ENCODE measurements at regions not wholly inside any gene's neighbourhood (a gene's known extent, or its start where the extent isn't known, plus 50 kb on each side); places are given as distances from the start of the nearest gene placed in this dataset.
"Not testable (repeated sequence)": the region's sequence is repeated elsewhere in the genome, so short reads cannot be mapped to it uniquely, and the experiment has no call there.

DNA sequence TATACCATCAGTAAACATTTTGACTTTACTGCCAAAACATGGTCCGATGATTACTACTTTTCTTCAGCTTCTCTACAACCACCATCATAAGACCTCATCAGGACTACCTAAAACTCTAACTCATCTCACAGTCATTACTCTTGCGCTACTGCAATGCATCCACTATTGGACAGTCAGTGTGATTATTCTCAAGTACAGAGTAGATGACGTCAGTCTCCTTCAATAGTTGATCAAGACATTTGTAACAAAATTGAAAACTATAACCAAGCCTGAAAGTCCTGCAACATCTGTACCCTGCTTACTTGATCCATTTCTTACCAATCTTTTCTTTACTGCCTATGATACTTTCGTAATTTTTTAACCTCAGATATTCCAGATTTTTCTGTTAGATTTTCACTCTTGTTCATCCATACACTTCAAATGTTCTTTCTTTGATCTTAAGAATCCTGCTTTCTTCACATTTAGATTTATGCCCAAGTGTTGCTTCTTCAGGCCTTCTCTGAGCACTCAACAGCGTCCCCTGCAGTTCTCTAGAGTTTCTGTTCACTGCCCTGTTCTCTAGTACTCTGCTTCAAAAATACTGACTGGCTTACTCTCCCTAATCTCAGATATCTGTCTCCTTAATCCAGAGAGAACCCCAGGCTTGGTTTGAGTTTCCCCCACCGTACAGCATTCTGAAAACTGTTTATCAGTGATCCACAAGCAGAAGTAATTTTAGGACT is 1517.6 kb downstream of the STIM2 start:
- no peak for DNase-seq (ENCODE audit: low read depth in 2 of 2)

DNA sequence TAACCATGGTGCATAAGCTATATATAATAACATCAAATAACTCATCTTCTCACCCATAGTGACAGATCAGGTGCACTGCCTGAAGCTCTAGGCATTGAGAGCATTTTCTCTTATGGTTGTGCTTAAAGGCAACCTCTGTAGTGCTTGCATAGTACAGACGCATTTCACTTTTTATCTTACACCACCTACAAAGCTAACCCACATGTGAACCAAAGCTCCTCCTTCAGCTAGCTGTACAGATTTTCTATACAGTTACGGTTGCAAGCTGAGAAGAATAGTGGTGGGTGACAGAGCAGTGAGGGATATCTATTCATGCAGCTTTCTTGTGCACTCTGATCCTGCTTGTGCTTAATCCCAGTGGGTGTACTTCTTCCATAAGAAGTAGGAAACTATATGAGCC is 1525.2 kb downstream of the STIM2 start:
- no peak for DNase-seq (ENCODE audit: low read depth in 2 of 2)

DNA sequence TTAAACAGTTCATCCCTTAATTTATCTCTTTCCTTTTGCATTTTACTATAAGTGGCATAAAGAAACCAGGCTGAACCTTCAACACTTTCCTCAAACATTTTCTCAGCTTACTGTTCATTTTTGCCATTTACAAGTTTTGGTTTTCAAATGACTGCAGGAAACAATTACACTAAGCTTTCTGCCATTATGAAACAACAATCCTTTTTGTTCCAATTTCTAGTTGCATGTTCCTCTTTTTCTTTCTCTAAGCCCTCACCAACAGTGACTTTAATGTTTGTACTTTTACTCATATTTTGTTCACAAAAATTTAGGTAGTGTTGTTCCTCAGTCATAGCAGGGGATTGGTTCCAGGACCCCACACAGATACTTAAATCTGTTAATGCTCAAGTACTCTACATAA is 1526.1 kb downstream of the STIM2 start:
- no peak for DNase-seq (ENCODE audit: low read depth in 2 of 2)

DNA sequence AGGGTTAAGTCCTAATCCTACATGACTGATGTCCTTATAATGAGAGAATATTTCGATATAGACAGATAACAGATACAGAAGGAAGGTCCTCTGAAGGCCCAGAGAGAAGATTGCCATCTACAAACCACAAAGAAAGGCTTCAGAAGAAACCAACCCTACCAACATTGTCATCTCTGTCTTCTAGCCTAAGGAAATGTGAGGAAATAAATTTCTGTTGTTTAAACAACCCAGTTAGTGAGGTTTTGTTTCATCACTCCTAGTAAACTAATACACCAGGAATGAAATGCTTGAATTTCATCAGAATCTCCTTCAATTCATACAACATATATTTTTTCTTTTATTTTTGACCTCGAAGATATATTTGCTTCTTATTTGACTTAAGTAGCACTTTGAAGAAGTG is 1527.8 kb downstream of the STIM2 start:
- DNase-seq (ENCODE audit: low read depth in 2 of 2), result no peak

DNA sequence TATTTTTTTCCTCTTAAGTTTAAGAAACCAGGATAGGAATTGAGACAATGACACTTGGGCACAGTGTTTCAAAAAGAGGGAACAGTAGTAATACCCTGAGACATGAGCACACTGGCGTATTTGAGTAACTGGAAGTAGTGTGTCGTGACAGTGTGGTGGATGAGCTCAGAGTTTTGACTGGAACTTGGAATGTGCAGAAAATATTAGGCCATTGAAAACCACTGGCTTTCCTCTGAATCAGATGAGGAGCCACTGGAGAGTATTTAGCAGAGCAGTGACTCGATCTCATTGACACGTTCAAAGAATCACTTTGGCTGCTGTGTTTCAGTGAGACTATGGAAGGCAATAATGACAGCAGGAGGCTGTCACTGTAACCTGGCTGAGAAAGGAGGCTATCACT is 1531.2 kb downstream of the STIM2 start:
- no peak for DNase-seq (ENCODE audit: low read depth in 2 of 2)

DNA sequence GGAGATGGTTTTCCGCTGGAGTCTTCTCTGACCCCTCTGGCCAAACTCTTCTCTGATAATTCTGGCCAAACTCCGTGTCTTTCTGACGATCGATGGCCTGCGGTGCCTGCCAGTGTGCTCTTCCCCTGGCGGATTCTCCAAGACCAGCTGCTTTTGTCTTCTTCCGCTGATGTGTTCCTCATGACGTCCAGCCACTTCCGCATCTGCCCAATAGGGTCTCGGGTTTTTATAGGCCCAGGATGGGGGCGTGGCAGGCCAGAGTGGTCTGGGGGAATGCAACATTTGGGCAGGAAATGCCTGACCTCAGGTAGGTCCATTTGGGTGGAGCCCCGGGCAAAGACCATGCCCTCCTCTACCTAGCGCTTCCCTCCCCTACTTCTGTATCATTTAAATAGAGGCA is 1542.1 kb downstream of the STIM2 start:
- DNase-seq (ENCODE audit: low read depth in 2 of 2), result no peak

DNA sequence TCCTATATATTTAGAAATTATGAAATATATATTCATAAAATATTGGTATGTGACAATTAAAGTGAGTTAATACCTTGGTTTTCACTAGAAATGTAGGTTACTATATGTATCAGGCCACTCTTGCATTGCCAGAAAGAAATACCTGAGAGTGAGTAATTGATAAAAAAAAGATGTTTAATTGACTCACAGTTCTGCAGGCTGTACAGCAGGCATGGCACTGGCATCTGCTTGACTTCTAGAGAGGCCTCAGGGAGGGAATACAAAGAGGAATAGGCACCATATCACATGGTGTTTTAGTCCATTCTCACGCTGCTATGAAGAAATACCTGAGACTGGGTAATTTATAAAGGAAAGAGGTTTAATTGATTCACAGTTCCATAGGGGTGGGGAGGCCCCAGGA is 1560.6 kb downstream of the STIM2 start:
- no peak for DNase-seq (ENCODE audit: low read depth in 2 of 2)

DNA sequence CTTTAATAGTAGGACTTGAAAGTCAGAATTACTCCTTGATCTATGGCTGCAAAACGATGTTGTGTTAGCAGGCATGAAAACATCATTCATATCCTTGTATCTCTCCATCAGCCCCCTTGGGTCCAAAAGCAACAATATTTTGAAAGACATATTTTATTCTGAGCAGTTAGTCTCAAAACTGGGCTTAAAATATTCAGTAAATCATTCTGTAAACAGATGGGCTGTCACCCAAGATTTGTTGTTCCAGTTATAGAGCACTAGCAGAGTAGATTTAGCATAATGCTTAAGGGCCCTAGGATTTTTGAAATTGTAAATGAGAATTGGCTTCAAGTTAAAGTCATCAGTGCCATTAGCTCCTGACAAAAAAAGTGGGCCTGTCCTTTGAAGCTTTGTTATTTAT is 1565.6 kb downstream of the STIM2 start:
- DNase-seq (ENCODE audit: low read depth in 2 of 2), result no peak

DNA sequence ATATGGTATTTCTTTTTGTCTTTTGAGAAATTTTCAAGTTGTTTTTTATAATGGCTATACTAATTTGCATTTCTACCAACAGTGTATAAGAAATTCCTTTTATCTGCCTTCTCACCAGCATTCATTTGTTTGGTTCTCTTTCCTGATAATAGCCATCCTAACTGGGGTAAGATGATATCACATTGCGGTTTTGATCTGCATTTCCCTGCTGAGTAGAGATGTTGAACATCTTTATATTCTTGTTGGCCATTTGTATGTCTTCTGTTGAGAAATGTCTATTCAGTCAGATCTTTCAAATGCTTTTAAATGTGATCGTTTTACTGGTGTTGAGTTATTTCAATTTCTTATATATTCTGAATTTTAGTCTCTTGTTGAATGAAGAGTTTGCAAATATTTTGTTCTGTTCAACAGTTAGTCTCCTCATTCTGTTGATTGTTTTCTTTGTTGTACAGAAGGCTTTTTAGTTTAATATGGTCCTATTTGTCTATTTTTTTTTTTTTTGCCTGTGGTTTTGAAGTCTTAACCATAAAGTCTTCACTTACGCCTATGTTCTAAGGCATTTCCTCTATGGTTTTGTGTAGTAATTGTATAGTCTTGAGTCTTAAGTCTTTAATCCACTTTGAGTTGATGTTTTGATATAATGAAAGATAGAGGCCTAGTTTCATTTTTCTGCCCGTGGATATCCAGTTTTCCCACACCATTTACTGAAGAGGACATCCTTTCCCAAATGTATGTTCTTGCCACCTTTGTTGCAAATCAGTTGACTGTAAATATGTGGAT is 1566.9 kb downstream of the STIM2 start:
- DNase-seq (ENCODE audit: low read depth in 2 of 2), result no peak

DNA sequence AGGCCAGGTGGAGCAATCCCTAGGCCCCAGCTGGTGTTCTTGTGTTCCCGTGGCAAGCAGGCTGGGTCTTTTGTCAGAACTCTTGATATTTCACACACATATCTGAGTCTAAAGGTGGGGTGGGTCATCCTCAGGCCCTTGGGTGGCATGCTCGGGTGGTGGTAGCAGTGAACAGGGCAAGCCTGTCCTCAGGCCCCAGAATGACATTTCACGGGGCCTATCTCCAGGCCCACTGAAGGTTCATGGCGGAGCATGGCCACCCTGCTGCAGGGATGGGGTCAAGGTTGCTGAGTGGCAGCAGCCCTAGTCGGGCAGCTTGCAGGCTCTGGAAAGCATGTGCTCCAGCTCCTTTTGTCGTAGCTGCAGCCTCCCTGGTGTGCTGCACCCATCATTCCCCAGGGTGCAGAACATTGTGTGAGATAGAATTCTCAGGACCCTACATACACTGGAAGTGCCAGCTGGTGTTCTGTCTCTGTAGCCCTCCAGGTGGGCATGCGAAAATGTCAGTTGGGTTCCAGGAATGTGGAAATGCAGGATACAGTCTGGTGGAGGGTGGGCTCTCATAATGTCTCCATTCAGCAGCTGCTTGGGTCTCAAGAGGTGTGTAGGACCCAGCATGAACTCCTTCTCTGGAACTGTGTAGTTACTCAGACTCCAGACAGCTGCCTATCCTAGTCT is 1571.8 kb downstream of the STIM2 start:
- DNase-seq (ENCODE audit: low read depth in 2 of 2), result no peak

DNA sequence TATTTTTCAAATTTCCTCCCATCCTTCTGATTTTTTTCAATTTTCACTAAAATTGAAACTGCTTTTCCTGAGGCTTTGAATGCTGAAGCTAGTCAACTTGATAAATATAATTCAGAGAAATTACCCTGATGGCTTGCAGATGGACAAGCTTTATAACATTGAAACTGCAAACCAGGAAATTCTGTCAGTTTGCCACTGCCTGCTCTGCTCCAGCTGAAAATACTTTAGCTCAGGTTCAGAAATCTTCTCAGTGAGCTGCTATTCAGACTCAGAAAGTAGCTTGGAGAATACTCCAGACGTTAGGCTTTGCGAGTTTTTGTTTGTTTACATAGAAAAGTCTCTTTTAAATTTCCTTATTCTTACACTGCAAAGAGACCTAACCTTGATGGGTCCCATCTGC is 1574.7 kb downstream of the STIM2 start:
- DNase-seq (ENCODE audit: low read depth in 2 of 2), result no peak

DNA sequence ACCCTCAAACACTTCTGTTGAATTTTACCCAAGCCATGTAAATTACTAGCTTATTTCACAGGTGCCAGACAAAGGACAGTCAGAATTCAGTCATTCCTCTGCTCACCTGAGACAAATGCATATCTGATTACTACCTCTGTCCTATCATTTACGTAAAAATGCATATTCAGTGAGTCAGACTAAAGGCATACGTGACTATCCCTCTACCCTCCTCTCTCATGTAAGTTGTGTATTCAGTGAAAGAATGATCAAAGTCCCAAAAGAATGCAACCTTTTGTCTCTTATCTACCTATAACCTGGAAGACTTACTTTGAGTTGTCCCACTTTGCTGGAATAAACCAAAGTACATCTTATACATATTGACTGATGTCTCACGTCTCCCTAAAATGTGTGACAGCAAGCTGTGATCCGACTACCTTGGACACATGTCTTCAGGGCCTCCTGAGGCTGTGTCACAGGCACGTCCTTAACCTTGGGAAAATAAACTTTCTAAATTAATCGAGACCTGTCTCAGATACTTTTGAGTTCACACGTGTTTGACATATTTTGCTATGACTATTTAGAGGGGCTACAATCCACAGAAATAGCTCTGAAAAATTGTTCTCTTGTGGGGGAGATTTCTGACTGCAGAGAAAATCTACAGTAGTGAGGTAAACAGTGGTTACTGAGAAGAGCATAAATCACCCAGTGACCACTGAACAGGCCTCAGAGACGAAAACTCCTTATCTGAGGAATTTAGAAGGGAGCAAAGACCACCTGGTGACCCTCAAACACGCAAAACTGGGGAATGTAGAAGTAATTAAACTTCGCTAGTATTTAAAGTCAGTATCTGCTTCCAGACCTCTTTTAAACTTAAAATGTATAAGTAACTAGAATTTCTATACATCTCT is 1575.8 kb downstream of the STIM2 start:
- no peak for DNase-seq (ENCODE audit: low read depth in 2 of 2)

DNA sequence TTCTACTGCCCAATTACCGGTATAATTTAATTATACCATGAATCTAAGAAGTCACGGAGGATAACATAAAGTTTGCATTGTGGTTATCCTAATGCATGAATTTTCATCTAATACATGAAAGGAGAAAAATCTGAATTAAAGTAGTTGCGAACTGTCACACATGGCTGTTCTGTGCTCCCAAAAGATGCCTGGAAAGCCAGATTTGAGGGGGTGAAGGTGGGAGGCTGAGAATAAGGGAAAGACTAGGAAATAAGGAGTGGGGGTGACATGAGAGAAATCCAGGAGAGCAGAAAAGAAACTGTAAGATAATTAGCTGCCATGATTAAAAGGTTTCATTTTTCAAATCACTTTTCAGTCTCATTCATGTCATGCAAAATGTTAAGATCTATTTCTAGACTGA is 1582.7 kb downstream of the STIM2 start:
- DNase-seq (ENCODE audit: low read depth in 2 of 2), result no peak

DNA sequence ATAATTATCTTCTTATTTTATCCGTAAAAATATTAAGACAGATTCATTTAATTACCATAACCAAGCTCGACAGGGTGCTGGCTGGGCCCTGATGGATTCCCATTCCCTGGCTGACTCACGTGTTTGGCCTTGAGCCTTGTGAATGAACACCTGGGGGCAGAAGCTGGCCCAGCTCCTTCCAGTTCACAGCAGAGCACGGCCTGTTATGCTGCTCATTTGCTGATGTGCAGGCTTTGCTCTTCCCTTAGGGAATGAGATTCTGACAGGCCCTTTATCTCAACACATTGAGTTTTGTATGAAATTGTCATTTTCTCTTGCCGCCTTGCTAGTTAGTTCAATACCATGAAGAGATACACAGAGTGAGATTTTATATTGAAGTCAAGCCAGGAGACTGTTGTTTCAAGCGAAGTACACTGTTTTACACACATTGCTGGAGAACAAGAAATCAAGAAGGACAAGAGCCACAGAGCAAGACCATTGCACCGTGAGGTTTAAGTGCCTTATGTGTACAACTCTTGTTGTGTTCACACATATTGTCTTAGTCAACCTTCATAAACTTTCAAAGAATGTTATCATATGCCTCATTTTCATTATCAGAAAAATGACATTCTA is 1583.3 kb downstream of the STIM2 start:
- DNase-seq (ENCODE audit: low read depth in 2 of 2), result no peak

DNA sequence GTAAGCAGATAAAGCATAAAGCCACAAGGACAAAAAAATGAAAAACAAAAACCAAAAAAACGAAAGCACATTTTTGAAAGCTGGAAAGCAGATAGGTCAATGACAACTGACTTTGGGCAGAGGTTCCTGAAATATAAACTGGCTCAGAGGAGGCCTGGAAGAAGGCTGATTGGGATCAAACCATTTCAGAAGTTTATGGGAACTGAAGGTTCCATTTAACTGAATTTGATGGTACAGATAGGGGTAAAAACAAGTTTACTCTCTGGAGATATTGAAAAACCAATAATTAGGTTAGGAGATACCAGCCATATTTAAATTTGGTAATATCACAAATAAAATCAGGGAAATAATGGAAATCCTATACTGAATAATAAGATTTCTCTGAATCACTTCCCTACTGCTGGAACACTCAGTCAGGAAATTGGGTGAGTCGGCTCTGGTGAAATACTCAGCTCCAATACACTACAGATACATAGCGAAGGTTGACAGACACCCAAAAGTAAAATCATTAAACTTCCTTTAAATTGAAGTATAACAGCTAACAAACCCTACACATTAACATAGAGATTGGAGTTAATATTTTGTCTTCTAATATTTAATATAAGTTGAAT is 1584.3 kb downstream of the STIM2 start:
- no peak for DNase-seq (ENCODE audit: low read depth in 2 of 2)

DNA sequence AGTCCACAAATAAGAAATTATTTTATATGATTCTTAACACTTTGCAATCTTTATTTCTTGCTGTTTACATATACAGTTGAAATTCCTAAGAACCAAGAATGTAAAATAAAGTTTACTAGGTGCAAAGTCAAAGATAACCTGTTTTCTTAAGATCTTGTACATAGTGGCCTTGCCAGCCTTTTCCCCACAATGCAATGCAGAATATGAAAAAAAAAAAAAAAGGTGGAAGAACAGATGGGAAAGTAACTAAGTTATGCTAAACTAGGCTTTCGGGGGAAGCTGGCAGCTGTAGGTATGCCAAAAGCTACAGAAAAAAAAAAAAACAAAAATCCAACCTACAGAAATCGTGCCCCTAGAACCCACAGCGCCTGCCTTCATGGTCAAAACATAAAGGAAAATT is 1588.4 kb downstream of the STIM2 start:
- DNase-seq (ENCODE audit: low read depth in 2 of 2), result no peak

DNA sequence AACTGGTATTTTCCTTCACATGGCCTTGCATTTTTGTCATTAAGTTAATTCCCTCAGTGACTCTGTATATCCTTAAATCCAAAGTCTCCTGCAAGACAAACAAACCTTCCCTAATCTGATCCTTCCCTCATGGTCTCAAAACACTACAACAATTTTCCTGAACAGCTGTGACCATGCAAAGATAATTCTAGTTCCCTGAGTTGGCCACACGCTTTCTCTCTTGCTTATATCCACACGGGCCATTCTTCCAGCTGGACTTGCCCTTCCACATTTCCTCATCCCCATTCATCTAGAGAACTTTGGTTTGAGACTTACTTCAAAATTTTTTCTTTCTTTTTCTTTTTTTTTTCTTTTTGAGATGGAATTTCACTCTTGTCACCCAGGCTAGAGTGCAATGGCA is 1590.7 kb downstream of the STIM2 start:
- no peak for DNase-seq (ENCODE audit: low read depth in 2 of 2)

DNA sequence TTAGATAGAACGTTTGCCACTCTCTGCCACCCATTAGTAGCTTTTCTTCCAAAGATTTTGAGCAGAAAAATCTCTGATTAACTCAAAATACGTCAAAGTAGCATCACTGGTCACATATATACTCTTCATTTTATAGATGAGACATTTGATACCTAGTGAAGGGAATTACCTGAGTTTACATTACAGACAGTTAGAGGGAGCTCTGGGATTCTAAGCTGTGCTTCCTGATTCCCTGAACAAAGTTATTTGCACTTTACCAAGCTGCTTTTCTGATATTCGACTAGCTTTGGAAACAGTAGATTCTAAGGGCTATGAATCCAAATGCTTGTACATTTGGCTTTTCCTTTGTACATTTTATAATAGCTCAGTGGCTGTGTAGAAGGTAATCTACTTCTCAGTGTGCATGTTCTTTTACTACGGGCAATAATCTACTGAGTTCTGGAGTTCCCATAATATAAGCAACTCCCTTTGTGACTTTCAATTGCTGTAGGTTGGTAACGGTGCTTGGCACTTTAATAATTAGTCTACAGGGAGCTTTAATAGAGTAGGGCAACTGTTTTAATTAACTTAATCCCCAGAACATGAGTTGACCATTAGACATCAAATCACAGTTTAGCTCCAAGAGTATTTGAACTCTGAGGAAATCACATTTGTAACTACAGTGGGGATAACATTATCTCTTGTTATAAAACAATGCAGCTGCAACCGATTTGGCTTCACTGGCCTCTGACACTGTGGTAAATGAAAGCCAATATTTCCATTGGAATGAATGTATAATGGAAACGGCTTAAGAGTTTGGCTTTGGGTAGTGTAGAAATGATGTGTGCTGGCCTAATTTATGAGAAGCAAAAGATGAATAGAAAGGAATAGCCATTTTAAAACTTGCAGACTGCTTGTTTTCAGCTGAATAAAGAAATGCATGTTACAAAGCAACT is 1602.4 kb downstream of the STIM2 start:
- no peak for DNase-seq (ENCODE audit: low read depth in 2 of 2)

DNA sequence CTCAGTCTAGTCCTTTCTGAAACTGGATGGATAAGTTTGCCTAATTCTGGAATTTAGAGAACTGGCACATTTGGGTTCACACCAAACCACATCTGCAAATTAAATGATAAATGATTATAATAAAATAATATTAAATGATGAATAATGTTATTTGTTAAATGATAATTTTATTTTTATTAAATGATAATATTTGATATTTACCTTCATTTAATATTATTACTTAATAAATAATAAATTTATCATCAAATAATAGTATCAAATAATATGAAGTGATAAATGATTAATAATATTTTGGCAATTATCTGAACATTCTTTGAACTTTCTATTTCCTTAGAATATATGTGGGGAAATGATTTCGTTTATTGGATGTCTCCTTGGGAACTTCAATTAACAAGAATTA is 1604.2 kb downstream of the STIM2 start:
- DNase-seq (ENCODE audit: low read depth in 2 of 2), result no peak

DNA sequence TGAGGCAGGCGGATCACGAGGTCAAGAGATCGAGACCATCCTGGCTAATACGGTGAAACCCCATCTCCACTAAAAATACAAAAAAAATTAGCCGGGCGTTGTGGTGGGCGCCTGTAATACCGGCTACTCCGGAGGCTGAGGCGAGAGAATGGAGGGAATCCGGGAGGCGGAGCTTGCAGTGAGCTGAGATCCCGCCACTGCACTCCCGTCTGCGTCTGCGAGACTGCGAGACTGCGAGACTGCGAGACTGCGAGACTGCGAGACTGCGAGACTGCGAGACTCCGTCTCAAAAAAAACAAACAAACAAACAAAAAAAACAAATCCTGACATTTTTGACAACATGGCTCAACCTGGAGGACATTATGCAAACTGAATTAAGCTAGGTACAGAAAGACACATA is 1606.2 kb downstream of the STIM2 start:
- not testable (repeated sequence) for DNase-seq (ENCODE audit: low read depth in 2 of 2)
